ENCODE measurements at regions not wholly inside any gene's neighbourhood (a gene's known extent, or its start where the extent isn't known, plus 50 kb on each side); places are given as distances from the start of the nearest gene placed in this dataset.

GRCh38 chr2:217593732-217594131, 409.1 kb downstream of the TNS1 start:
- TF ChIP-seq TAF1 (IDR thresholded peaks at IDR 0.05; ENCODE audit: borderline replicate concordance, low read depth, low read length) (no peak), MXI1 (IDR thresholded peaks at IDR 0.05; ENCODE audit: low read depth, low read length) (no peak), SMC3 (IDR thresholded peaks at IDR 0.05; ENCODE audit: low read depth, low read length) (no peak), CHD2 (IDR thresholded peaks at IDR 0.05; ENCODE audit: low read length, partially characterized antibody) (no peak), GATA2 (CRISPR knock-in tag; IDR thresholded peaks at IDR 0.05) (no peak), JUND (IDR thresholded peaks at IDR 0.05) (no peak), RCOR1 (IDR thresholded peaks at IDR 0.05; ENCODE audit: low read length) (no peak), ELF1 (IDR thresholded peaks at IDR 0.05) (no peak), REST (IDR thresholded peaks at IDR 0.05; ENCODE audit: low read depth, low read length) (no peak), NFIC (IDR thresholded peaks at IDR 0.05; ENCODE audit: borderline replicate concordance) (no peak), ZBTB33 (IDR thresholded peaks at IDR 0.05; ENCODE audit: borderline replicate concordance, low read depth) (no peak)

GRCh38 chr2:217588266-217588665, 414.5 kb downstream of the TNS1 start:
- H3K79me2 ChIP-seq (ENCODE audit: insufficient read depth) = no peaks in the 10 kb centered on the region
- H3K27ac ChIP-seq (ENCODE audit: low read depth in 2 of 2, low read length in 1 of 2) = no peak overlapping the region
- no peak for DNase-seq
- no peak overlapping the region for H3K4me2 ChIP-seq
- H3F3A ChIP-seq (replicated peaks; ENCODE audit: insufficient read depth) = no peaks in the 10 kb centered on the region
- H2AFZ ChIP-seq (ENCODE audit: low read depth) = no peak overlapping the region
- no peaks in the 10 kb centered on the region for H3K9me2 ChIP-seq
- CTCF ChIA-PET = interaction anchor here (1.1 kb wide), 1 partner anchor 125 kb away, joined by 3 read pairs; no protein-coding TSS in a partner anchor
- no peak overlapping the region for H3K9ac ChIP-seq
- no peaks in the 10 kb centered on the region for H3K36me3 ChIP-seq (replicated peaks in 1 of 2; ENCODE audit: control insufficient read depth in 1 of 2, insufficient read depth in 2 of 2, low read length in 1 of 2)
- no peak overlapping the region for H3K4me3 ChIP-seq (ENCODE audit: low read depth in 2 of 2, low read length in 1 of 2)
- H3K27me3 ChIP-seq (ENCODE audit: insufficient read depth) = no peaks in the 10 kb centered on the region
- H3K9me3 ChIP-seq = no peaks in the 10 kb centered on the region
- TF ChIP-seq GATA2 (CRISPR knock-in tag; IDR thresholded peaks at IDR 0.05) (no peak), MXI1 (IDR thresholded peaks at IDR 0.05; ENCODE audit: low read depth, low read length) (no peak), ZBTB33 (IDR thresholded peaks at IDR 0.05; ENCODE audit: borderline replicate concordance, low read depth) (no peak), EZH2phosphoT487 (IDR thresholded peaks at IDR 0.05; ENCODE audit: borderline replicate concordance, low read depth) (no peak), MEF2A (IDR thresholded peaks at IDR 0.05; ENCODE audit: borderline replicate concordance, low read depth) (no peak), PBX3 (IDR thresholded peaks at IDR 0.05) (no peak), NRF1 (IDR thresholded peaks at IDR 0.05; ENCODE audit: low read depth, low read length) (no peak)
- 40% methylated on average over 4 of the region's 4 CpGs for WGBS (ENCODE audit: low lambda C conversion rate)
- POLR2A ChIA-PET = no interaction called here
- no peaks in the 10 kb centered on the region for H3K4me1 ChIP-seq (ENCODE audit: control insufficient read depth in 1 of 2, insufficient read depth in 2 of 2, low read depth in 1 of 2, low read length in 1 of 2)
- H4K20me1 ChIP-seq (ENCODE audit: insufficient read depth) = no peaks in the 10 kb centered on the region

More at GRCh38 chr2:217593732-217594131, 409.1 kb downstream of the TNS1 start:
- Histone ChIP-seq H3K4me2 (no peak overlapping the region), H3F3A (replicated peaks; ENCODE audit: insufficient read depth) (no peaks in the 10 kb centered on the region), H4K20me1 (ENCODE audit: insufficient read depth) (no peaks in the 10 kb centered on the region), H3K4me1 (ENCODE audit: control insufficient read depth in 1 of 2, insufficient read depth in 2 of 2, low read depth in 1 of 2, low read length in 1 of 2) (peaks cover 0 to 5% of the 10 kb centered on the region in 2 experiments; a peak in 1 of 4 replicates), H3K27ac (ENCODE audit: low read depth in 2 of 2, low read length in 1 of 2) (no peak overlapping the region; a peak in 1 of 4 replicates), H2AFZ (ENCODE audit: low read depth) (no peak overlapping the region), H3K36me3 (replicated peaks in 1 of 2; ENCODE audit: control insufficient read depth in 1 of 2, insufficient read depth in 2 of 2, low read length in 1 of 2) (no peaks in the 10 kb centered on the region), H3K9me3 (no peaks in the 10 kb centered on the region), H3K27me3 (ENCODE audit: insufficient read depth) (no peaks in the 10 kb centered on the region; the same call in 1 of the 2 replicates), H3K79me2 (ENCODE audit: insufficient read depth) (no peaks in the 10 kb centered on the region), H3K9me2 (no peaks in the 10 kb centered on the region), H3K9ac (no peak overlapping the region), H3K4me3 (ENCODE audit: low read depth in 2 of 2, low read length in 1 of 2) (no peak overlapping the region)
- ChIA-PET POLR2A (no interaction called here), CTCF (interaction anchor here (0.9 to 1.3 kb wide), 4 partner anchors 10 to 633 kb away, joined by 3 to 7 read pairs (median 3); no protein-coding TSS in a partner anchor)
- DNase-seq = no peak
- 50% methylated on average over 4 of the region's 4 CpGs for WGBS (ENCODE audit: low lambda C conversion rate)
